Stimulated activated naive CD4-positive, alpha-beta T cell treated with Interleukin-2 at 50 U/mL for 16 hours (primary cell): ENCODE measurements at regions not wholly inside any gene's neighbourhood (a gene's known extent, or its start where the extent isn't known, plus 50 kb on each side); places are given as distances from the start of the nearest gene placed in this dataset.
"Not testable (repeated sequence)": the region's sequence is repeated elsewhere in the genome, so short reads cannot be mapped to it uniquely, and the experiment has no call there.

Experiments used
- DNase-seq: peaks from one replicate; lab custom pipeline; 2025; lab: John Stamatoyannopoulos, UW

GRCh38 chr20:51187261-51187660, 164.4 kb upstream of the KCNG1 start:
- no peak for DNase-seq

- no peak for DNase-seq
Measured at GRCh38 chr20:51185861-51186260, 163.0 kb upstream of the KCNG1 start.

GRCh38 chr20:51185277-51185676, 162.4 kb upstream of the KCNG1 start:
- DNase-seq: no peak

DNA sequence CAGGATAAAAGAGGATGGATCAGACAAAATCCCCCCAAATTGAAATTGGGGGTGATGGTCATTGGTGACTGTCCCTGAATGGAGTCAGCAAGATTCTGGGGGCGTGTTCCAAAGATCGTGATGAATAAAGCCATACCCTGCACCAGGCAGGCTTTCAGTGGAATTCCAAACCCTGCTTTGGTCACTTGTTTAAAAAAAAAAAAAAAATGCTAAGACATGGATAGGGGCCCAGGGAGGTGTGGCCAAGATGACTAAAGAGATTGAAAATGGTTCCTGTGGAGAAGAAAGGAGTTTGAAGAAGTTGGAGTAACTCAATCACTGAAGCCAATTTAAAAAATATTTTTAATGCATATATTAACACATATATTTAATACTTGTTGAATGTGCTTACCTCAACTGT, 161.4 kb upstream of the KCNG1 start:
- no peak for DNase-seq

- DNase-seq: no peak
Measured at GRCh38 chr20:51183451-51183850, 160.5 kb upstream of the KCNG1 start.

- DNase-seq: no peak
Measured at GRCh38 chr20:51182571-51182970, 159.7 kb upstream of the KCNG1 start.

DNA sequence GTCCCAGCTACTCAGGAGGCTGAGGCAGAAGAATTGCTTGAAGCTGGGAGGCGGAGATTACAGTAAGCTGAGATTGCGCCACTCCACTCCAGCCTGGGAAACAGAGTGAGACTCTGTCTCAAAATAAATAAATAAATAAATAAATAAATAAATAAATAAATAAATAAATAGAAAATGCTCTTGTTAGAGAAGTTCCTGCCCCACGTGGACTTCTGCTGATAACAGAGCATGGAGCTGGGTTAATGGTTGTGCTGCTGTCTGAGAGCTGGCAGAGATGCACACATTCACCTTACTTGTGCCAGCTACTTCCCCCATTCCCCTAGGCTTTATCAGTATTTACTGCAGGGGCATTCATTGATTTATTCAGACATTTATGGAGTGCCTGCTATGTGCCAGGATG, 155.2 kb upstream of the KCNG1 start:
- no peak for DNase-seq

DNA sequence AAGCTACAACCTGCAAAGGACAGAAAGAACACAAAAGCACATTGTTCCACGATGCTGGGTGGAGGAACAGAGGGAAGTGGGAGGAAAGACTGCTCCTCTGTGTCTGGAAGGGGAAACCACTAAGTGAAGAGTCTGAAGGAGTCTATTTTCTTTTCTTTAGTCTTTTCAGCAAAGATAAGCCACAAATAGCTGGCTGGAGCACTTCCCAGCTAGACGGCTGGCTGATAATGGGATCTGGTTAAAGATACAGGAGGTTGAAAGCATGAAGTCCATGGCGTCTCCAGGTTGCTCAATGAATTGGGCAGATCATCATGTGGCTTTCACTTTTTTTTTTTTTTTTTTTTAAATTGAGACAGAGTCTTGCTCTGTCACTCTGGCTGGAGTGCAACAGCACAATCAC, 154.0 kb upstream of the KCNG1 start:
- no peak for DNase-seq

- no peak for DNase-seq
Measured at GRCh38 chr20:51176446-51176845, 153.5 kb upstream of the KCNG1 start.

DNA sequence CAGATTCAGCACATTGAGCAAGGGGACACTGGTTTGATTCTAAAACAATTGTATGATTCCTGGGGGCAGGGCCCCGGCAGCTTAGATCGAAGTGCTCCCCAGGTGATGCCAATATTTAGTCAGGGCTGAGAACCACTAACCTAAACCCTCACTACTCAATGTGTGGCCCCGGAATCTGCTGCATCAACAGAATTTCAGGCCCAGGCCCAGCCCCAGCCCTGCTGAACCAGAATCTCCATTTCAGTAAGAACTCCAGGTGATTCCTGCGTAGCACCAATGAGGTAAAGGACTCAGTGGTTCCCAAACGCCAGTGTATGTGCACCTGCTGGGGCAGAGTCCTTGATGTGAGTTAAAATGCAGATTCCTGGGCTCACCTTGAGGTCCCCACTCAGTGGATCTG, 152.8 kb upstream of the KCNG1 start:
- no peak for DNase-seq

- no peak for DNase-seq
Measured at GRCh38 chr20:51175156-51175555, 152.2 kb upstream of the KCNG1 start.

- no peak for DNase-seq
Measured at GRCh38 chr20:51174536-51174935, 151.6 kb upstream of the KCNG1 start.

DNA sequence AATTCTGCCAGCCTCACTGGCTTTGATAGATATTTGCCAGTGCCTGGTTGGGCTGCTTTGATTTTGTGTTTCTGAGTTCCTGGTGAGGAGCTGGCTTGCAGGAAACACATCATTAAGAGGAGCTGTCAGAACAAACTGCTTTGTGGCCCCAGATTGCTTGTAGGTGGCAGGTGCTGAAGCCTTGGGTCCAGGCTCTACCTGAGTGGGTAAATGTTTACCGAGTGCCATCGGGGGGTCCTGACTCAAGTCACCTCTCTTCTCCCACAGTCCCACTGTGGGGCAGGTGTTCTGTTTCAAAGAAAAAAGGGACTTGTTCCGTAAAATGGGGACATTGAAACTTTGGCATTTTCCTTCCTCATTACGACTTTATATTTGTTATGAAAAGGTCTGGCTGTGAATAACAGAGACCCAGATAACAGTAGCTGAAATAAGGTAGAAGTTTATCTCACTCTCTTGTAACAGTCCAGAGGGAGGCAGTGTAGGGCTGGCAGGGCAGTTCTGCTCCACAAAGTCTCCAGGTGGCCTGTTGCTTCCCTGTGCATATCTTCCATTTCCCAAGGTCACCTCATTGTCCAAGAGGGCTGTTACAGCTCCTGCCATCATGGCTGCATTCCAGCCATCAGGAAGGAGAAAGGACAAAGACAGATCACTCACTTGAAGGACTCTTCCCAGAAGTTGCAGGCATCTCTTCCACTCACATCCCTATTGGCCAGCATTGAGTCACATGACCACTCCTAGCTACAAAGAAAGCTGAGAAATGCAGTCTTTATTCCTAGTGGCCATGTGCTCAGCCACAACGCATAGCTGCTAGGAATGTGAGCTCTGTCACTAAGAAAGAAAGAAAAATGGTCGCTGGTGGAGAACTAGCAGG, 149.9 kb upstream of the KCNG1 start:
- no peak for DNase-seq

GRCh38 chr20:51171141-51171540, 148.2 kb upstream of the KCNG1 start:
- DNase-seq: no peak

DNA sequence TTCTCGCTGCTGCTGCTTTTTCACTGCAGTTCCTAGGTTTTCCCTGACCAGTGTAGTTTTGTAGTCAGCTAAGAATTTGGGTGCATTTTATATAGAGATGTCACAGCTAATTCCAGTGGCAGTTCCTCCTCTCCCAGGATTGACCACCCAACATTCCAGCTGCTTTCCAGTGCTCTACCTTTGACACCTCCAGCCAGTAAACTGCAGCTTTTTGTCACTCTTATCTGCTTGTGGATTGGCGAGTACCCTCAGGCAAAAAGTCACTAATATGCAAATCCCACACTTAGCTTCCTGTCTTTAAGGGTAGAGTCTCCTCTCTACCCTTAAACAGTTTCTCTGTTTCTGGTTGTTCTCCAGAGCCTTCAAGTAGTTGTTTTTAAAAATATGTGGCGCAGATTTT, 146.9 kb upstream of the KCNG1 start:
- DNase-seq: no peak

GRCh38 chr20:51167911-51168310, 145.0 kb upstream of the KCNG1 start:
- not testable (repeated sequence) for DNase-seq

DNA sequence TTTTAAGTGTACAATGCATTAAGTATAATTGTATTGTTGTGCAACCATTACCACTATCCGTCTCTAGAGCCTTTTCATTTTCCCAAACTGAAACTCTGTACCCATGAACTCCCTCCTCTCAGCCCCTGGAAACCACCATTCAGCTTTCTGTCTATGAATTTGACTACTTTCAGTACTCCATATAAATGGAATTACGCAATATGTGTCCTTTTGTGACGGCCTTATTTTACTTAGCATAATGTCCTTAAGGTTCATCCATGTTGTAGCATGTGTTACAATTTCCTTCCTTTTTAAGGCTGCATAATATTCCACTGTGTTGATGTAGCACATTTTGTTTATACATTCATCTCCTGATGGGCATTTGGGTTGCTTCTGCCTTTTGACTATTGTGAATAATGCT, 143.6 kb upstream of the KCNG1 start:
- DNase-seq: no peak

DNA sequence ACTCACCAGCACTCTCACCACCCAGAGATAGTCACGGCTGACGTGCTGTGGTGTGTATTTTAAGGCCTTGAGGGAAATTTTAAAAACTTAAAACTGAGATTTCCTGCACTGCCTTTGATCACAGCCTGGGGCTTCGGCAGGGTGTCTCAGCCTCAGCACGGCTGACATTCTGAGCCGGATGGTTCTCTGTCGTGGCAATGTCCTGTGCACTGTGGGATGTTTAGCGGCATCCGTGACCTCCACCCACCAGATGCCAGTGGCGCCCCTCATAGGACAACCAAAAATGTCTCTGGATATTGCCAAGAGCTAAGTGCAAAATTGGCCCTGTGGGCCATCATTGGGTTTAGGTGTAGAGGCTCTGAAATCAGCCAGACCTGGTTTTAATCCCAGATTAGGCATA, 142.2 kb upstream of the KCNG1 start:
- DNase-seq: no peak

GRCh38 chr20:51164731-51165130, 141.8 kb upstream of the KCNG1 start:
- DNase-seq: no peak

DNA sequence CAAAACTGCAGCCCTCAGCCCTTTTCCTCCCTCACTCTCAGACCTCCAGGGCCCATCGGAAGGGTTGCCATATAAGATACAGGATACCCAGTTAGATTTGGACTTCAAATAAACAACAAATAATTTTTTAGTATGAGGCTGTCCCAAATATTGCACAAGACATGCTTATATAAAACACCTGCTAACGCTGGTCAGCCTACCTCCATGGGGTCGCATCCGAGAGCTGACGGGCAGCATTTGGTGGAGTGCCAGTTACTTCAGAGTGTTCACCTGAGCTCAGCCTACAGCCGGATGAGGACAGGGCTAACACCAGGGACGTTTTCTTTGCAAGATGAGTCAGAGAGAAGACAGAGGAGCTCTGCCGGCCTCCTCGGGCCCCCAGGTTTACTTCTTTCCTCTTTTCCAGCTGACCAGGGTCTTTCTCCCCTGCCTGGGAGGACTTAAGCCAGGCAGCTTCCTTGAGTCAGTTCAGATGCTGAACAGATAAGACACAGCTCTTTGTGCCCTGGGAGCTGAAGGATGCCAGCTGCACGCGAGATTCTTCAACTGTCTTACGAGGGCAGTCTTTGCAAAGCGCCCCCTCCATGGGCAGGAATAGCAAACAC, 141.2 kb upstream of the KCNG1 start:
- DNase-seq: no peak

DNA sequence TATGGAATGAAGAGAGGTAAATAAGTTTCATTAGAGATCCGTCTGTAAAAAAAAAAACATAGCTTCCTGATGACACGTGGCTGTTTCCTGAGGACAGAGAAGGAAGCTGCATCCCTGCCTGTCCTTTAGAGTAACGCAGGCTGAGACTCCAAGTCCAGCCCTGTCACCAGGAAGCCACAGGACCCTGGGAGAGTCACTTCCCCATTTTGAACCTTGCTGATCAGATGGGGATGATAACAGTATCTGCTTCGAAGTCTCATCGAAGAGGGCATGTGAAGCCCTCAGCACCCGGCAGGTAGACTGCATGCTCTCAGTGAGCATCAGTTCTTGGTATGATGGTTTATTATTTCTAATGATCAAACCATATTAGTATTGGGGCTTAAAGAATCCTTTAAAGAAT, 139.1 kb upstream of the KCNG1 start:
- no peak for DNase-seq

- DNase-seq: no peak
Measured at GRCh38 chr20:51160821-51161220, 137.9 kb upstream of the KCNG1 start.

- DNase-seq: no peak
Measured at GRCh38 chr20:51159981-51160380, 137.1 kb upstream of the KCNG1 start.

- no peak for DNase-seq
Measured at GRCh38 chr20:51159303-51159702, 136.4 kb upstream of the KCNG1 start.
